HCT116 (cell line): ENCODE measurements at regions not wholly inside any gene's neighbourhood (a gene's known extent, or its start where the extent isn't known, plus 50 kb on each side); places are given as distances from the start of the nearest gene placed in this dataset.

ENCODE experiments used
- ATAC-seq: fragments of 200-7000 bp; cut with Tn5 transposase; 2 replicates; pipeline ENCODE4 v1.9.1; 2020; ENCODE audit warnings: mild to moderate bottlenecking, moderate library complexity
- BruUV-seq: library from RNA; stranded (reverse); fragments of 400-500 nt; replicated peaks from 2 replicates; lab custom pipeline; 2021; lab: Mats Ljungman, UMichigan
- CTCF ChIA-PET: fragments of 300-600 bp; sonication (Branson Sonifier 250); formaldehyde crosslinking; loops from one replicate; lab custom pipeline; 2021; ENCODE audit warnings: antibody characterized with exemption; lab: Charles Lee
- POLR2A ChIA-PET: fragments of 300-600, 350-600 bp; sonication (Branson Sonifier 250); formaldehyde crosslinking; loops from one replicate; lab custom pipeline; 2021; ENCODE audit warnings: antibody characterized with exemption; lab: Charles Lee
- RAD21 ChIA-PET, 2 experiments: fragments of 300-600 bp; sonication (Branson Sonifier 250); formaldehyde crosslinking; loops; one replicate each; lab custom pipeline; 2023; ENCODE audit warnings: low total read pairs in 2 of 2; ENCODE audit not compliant: uncharacterized antibody in 2 of 2, unreplicated experiment in 2 of 2, low non-redundant PET in 1 of 2; lab: Charles Lee
- DNase-seq: peaks from one replicate; pipeline ENCODE4 v3.0.0-alpha.2; 2010; ENCODE audit warnings: low read depth, low spot score
- H2AFZ ChIP-seq: fragments of 200-600 bp; shearing (Covaris generic), sonication (generic); 2 replicates; pipeline ENCODE4 v1.6.1; 2017; ENCODE audit warnings: low read depth, mixed run types, mixed read lengths, antibody characterized with exemption, low read length; ENCODE audit not compliant: poor library complexity, severe bottlenecking
- H3K27ac ChIP-seq: 2 replicates; pipeline ENCODE4 v1.5.1; 2012; ENCODE audit warnings: low read depth, low read length
- H3K27me3 ChIP-seq: fragments of 200-600 bp; sonication (generic); 2 replicates; pipeline ENCODE4 v1.6.1; 2016; ENCODE audit warnings: mixed run types, low read length, mixed read lengths; ENCODE audit not compliant: insufficient read depth
- H3K36me3 ChIP-seq, 2 experiments: fragments of 200-500 bp in 1 of 2; fragments of 200-600 bp in 1 of 2; sonication (Bioruptor generic) in 1 of 2; sonication (generic) in 1 of 2; 2 replicates each; pipeline versions ENCODE4 v1.5.1 to v1.6.1; 2014 to 2016; ENCODE audit warnings: low read length in 2 of 2, inconsistent platforms in 1 of 2, mixed read lengths in 1 of 2, mixed run types in 1 of 2; ENCODE audit not compliant: insufficient read depth in 2 of 2, control insufficient read depth in 1 of 2
- H3K4me1 ChIP-seq, 2 experiments: fragments of 200-600 bp in 1 of 2; sonication (generic) in 1 of 2; 2 replicates each; pipeline versions ENCODE4 v1.5.1 to v1.6.1; 2012 to 2017; ENCODE audit warnings: low read length in 2 of 2, inconsistent platforms in 1 of 2, mild to moderate bottlenecking in 1 of 2, mixed read lengths in 1 of 2, mixed run types in 1 of 2, moderate library complexity in 1 of 2; ENCODE audit not compliant: insufficient read depth in 2 of 2, control insufficient read depth in 1 of 2
- H3K4me2 ChIP-seq: fragments of 200-600 bp; sonication (generic); 2 replicates; pipeline ENCODE4 v1.6.1; 2017; ENCODE audit warnings: mixed run types, low read length, mixed read lengths
- H3K4me3 ChIP-seq, 2 experiments: fragments of 200-600 bp in 1 of 2; sonication (generic) in 1 of 2; replicated peaks in 1 of 2; 2 replicates each; pipeline ENCODE4 v1.5.1; 2011 to 2016; ENCODE audit warnings: low read length in 2 of 2, control low read depth in 1 of 2, low read depth in 1 of 2, mild to moderate bottlenecking in 1 of 2, mixed read lengths in 1 of 2, mixed run types in 1 of 2
- H3K79me2 ChIP-seq: fragments of 200-600 bp; sonication (generic); 2 replicates; pipeline ENCODE4 v1.6.1; 2017; ENCODE audit warnings: mild to moderate bottlenecking, mixed run types, low read length, moderate library complexity, mixed read lengths; ENCODE audit not compliant: insufficient read depth
- H3K9ac ChIP-seq: fragments of 200-600 bp; sonication (generic); 2 replicates; pipeline ENCODE4 v1.6.1; 2016; ENCODE audit warnings: low read length, mixed read lengths
- H3K9me2 ChIP-seq: fragments of 200-600 bp; sonication (generic), shearing (Covaris generic); 2 replicates; pipeline ENCODE4 v1.6.1; 2017; ENCODE audit warnings: mixed run types, mild to moderate bottlenecking, moderate library complexity; ENCODE audit not compliant: insufficient read depth
- H3K9me3 ChIP-seq, 2 experiments: fragments of 200-500 bp in 1 of 2; fragments of 200-600 bp in 1 of 2; sonication (Bioruptor generic) in 1 of 2; sonication (generic) in 1 of 2; 2 replicates each; pipeline ENCODE4 v1.6.1; 2014 to 2017; ENCODE audit warnings: low read length in 2 of 2, mixed read lengths in 2 of 2, inconsistent platforms in 1 of 2, low read depth in 1 of 2, mild to moderate bottlenecking in 1 of 2, mixed run types in 1 of 2, moderate library complexity in 1 of 2; ENCODE audit not compliant: control insufficient read depth in 1 of 2, insufficient read depth in 1 of 2
- H4K20me1 ChIP-seq: fragments of 200-600 bp; sonication (generic), shearing (Covaris generic); 2 replicates; pipeline ENCODE4 v1.6.1; 2017; ENCODE audit warnings: mixed run types, mild to moderate bottlenecking, moderate library complexity; ENCODE audit not compliant: insufficient read depth
- CBX3 ChIP-seq: IDR thresholded peaks from 2 replicates; pipeline ENCODE4 v1.6.1; 2012; ENCODE audit warnings: low read depth
- CEBPB ChIP-seq: IDR thresholded peaks from 2 replicates; pipeline ENCODE4 v1.6.1; 2012; ENCODE audit warnings: low read depth
- EGR1 ChIP-seq: IDR thresholded peaks from 2 replicates; pipeline ENCODE4 v1.6.1; 2012; ENCODE audit warnings: low read depth
- ELF1 ChIP-seq: IDR thresholded peaks from 2 replicates; pipeline ENCODE4 v1.6.1; 2012; ENCODE audit warnings: low read depth, borderline replicate concordance
- EZH2 ChIP-seq: fragments of 200-600 bp; sonication (generic); IDR thresholded peaks from 2 replicates; pipeline ENCODE4 v1.6.1; 2017; ENCODE audit warnings: antibody characterized with exemption, mixed run types
- FOSL1 ChIP-seq: IDR thresholded peaks from 2 replicates; pipeline ENCODE4 v1.6.1; 2012; ENCODE audit warnings: low read depth
- JUND ChIP-seq: IDR thresholded peaks from 2 replicates; pipeline ENCODE4 v1.6.1; 2012
- MAX ChIP-seq: IDR thresholded peaks from 2 replicates; pipeline ENCODE4 v1.6.1; 2012
- POLR2A ChIP-seq: IDR thresholded peaks from 2 replicates; pipeline ENCODE4 v1.7.0; 2011; ENCODE audit warnings: borderline replicate concordance; ENCODE audit not compliant: insufficient read depth, insufficient read length; ENCODE audit errors: extremely low read depth
- POLR2AphosphoS5 ChIP-seq: IDR thresholded peaks from 2 replicates; pipeline ENCODE4 v1.6.1; 2011; ENCODE audit warnings: mild to moderate bottlenecking, low read depth, low read length, moderate library complexity
- SIN3A ChIP-seq: IDR thresholded peaks from 2 replicates; pipeline ENCODE4 v1.6.1; 2012; ENCODE audit warnings: low read depth
- SRF ChIP-seq: IDR thresholded peaks from 2 replicates; pipeline ENCODE4 v1.6.1; 2012; ENCODE audit warnings: low read depth
- YY1 ChIP-seq: IDR thresholded peaks from 2 replicates; pipeline ENCODE4 v1.6.1; 2011; ENCODE audit warnings: low read length, low read depth, moderate library complexity, mild to moderate bottlenecking; ENCODE audit not compliant: insufficient replicate concordance; ENCODE audit errors: extremely low read depth
- ZFX ChIP-seq: fragments of 450-650 bp; IDR thresholded peaks from 2 replicates; pipeline ENCODE4 v1.6.1; 2017
- intact Hi-C: fragments of 100-400 bp; cut with micrococcal nuclease; formaldehyde crosslinking; loops from 2 replicates; pipeline ENCODE4 v1.10.0; 2022
- TF ChIP-seq, protein P1 (sequence below): IDR thresholded peaks from 2 replicates; pipeline ENCODE4 v1.6.1; 2012; ENCODE audit warnings: low read depth
- TF ChIP-seq, protein P2 (sequence below): IDR thresholded peaks from 2 replicates; pipeline ENCODE4 v1.6.1; 2011; ENCODE audit warnings: mild to moderate bottlenecking, low read length, moderate library complexity; ENCODE audit not compliant: insufficient replicate concordance; ENCODE audit errors: extremely low read depth
- TF ChIP-seq, protein P3 (sequence below), 3 experiments: fragments of 200-600 bp in 1 of 3; sonication (generic) in 1 of 3; IDR thresholded peaks in 2 of 3; conservative IDR thresholded peaks in 1 of 3; 2 replicates each; pipeline ENCODE4 v1.5.1; 2012 to 2017; ENCODE audit warnings: low read depth in 2 of 3, low read length in 2 of 3, antibody characterized with exemption in 1 of 3, borderline replicate concordance in 1 of 3, control low read depth in 1 of 3, mild to moderate bottlenecking in 1 of 3, mixed read lengths in 1 of 3, mixed run types in 1 of 3, moderate library complexity in 1 of 3; ENCODE audit not compliant: insufficient read depth in 1 of 3

- POLR2A ChIA-PET: no interaction called here
- no peak for DNase-seq
- H4K20me1 ChIP-seq: no peaks in the 10 kb centered on the region
These were observed 572.6 kb upstream of the KLF12 start for GRCh38 chr13:74706801-74707200.

More at GRCh38 chr13:74706801-74707200, 572.6 kb upstream of the KLF12 start:
- ChIA-PET CTCF (no interaction called here), RAD21 (no interaction called here)
- intact Hi-C loops: no loop called here
- no peak for ATAC-seq
- H2AFZ ChIP-seq: no peak overlapping the region
- H3K4me1 ChIP-seq: no peaks in the 10 kb centered on the region
- H3K9me2 ChIP-seq: no peaks in the 10 kb centered on the region
- no peaks in the 10 kb centered on the region for H3K36me3 ChIP-seq
- BruUV-seq: no TSS peak
- H3K4me2 ChIP-seq: no peak overlapping the region
- no peak overlapping the region for H3K27ac ChIP-seq
- TF ChIP-seq EZH2 (no peak), ZFX (no peak), YY1 (no peak), SRF (no peak), POLR2AphosphoS5 (no peak), CBX3 (no peak), EGR1 (no peak), CEBPB (no peak), JUND (no peak), MAX (no peak), SIN3A (no peak), FOSL1 (no peak), ELF1 (no peak), POLR2A (no peak)
- TF ChIP-seq, protein P1, sequence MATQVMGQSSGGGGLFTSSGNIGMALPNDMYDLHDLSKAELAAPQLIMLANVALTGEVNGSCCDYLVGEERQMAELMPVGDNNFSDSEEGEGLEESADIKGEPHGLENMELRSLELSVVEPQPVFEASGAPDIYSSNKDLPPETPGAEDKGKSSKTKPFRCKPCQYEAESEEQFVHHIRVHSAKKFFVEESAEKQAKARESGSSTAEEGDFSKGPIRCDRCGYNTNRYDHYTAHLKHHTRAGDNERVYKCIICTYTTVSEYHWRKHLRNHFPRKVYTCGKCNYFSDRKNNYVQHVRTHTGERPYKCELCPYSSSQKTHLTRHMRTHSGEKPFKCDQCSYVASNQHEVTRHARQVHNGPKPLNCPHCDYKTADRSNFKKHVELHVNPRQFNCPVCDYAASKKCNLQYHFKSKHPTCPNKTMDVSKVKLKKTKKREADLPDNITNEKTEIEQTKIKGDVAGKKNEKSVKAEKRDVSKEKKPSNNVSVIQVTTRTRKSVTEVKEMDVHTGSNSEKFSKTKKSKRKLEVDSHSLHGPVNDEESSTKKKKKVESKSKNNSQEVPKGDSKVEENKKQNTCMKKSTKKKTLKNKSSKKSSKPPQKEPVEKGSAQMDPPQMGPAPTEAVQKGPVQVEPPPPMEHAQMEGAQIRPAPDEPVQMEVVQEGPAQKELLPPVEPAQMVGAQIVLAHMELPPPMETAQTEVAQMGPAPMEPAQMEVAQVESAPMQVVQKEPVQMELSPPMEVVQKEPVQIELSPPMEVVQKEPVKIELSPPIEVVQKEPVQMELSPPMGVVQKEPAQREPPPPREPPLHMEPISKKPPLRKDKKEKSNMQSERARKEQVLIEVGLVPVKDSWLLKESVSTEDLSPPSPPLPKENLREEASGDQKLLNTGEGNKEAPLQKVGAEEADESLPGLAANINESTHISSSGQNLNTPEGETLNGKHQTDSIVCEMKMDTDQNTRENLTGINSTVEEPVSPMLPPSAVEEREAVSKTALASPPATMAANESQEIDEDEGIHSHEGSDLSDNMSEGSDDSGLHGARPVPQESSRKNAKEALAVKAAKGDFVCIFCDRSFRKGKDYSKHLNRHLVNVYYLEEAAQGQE: no peak
- TF ChIP-seq, protein P2, sequence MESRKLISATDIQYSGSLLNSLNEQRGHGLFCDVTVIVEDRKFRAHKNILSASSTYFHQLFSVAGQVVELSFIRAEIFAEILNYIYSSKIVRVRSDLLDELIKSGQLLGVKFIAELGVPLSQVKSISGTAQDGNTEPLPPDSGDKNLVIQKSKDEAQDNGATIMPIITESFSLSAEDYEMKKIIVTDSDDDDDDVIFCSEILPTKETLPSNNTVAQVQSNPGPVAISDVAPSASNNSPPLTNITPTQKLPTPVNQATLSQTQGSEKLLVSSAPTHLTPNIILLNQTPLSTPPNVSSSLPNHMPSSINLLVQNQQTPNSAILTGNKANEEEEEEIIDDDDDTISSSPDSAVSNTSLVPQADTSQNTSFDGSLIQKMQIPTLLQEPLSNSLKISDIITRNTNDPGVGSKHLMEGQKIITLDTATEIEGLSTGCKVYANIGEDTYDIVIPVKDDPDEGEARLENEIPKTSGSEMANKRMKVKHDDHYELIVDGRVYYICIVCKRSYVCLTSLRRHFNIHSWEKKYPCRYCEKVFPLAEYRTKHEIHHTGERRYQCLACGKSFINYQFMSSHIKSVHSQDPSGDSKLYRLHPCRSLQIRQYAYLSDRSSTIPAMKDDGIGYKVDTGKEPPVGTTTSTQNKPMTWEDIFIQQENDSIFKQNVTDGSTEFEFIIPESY: no peak
- TF ChIP-seq, protein P3, sequence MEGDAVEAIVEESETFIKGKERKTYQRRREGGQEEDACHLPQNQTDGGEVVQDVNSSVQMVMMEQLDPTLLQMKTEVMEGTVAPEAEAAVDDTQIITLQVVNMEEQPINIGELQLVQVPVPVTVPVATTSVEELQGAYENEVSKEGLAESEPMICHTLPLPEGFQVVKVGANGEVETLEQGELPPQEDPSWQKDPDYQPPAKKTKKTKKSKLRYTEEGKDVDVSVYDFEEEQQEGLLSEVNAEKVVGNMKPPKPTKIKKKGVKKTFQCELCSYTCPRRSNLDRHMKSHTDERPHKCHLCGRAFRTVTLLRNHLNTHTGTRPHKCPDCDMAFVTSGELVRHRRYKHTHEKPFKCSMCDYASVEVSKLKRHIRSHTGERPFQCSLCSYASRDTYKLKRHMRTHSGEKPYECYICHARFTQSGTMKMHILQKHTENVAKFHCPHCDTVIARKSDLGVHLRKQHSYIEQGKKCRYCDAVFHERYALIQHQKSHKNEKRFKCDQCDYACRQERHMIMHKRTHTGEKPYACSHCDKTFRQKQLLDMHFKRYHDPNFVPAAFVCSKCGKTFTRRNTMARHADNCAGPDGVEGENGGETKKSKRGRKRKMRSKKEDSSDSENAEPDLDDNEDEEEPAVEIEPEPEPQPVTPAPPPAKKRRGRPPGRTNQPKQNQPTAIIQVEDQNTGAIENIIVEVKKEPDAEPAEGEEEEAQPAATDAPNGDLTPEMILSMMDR (IDR thresholded peaks at IDR 0.05 in 2 of 3, conservative IDR thresholded peaks at IDR 0.05 in 1 of 3; ENCODE audit: borderline replicate concordance in 1 of 3, insufficient read depth in 1 of 3, low read depth in 2 of 3, low read length in 2 of 3): no peak
- H3K79me2 ChIP-seq: no peaks in the 10 kb centered on the region
- H3K9me3 ChIP-seq: no peaks in the 10 kb centered on the region; a peak in 1 of 4 replicates
- no peaks in the 10 kb centered on the region for H3K27me3 ChIP-seq
- no peak overlapping the region for H3K4me3 ChIP-seq
- H3K9ac ChIP-seq: no peak overlapping the region
